K562 (cell line): ENCODE measurements at regions not wholly inside any gene's neighbourhood (a gene's known extent, or its start where the extent isn't known, plus 50 kb on each side); places are given as distances from the start of the nearest gene placed in this dataset.

ENCODE experiments used
- ATAC-seq: fragments of 200-7000 bp; cut with Tn5 transposase; 3 replicates; pipeline ENCODE4 v1.9.1; 2020; ENCODE audit warnings: moderate library complexity
- BruUV-seq: library from RNA; stranded (reverse); fragments of 400-500 nt; replicated peaks from 2 replicates; lab custom pipeline; 2021; lab: Mats Ljungman, UMichigan
- CTCF ChIA-PET: fragments of 300-600 bp; formaldehyde crosslinking; extraction: SDS; loops from one replicate; lab custom pipeline; 2021; ENCODE audit warnings: low intra/inter-chr PET ratio; lab: Yijun Ruan, JAX
- POLR2A ChIA-PET: fragments of 300-600, 350-650 bp; sonication (Branson Sonifier 250); formaldehyde crosslinking; extraction: SDS; loops from one replicate; lab custom pipeline; 2021; ENCODE audit warnings: antibody characterized with exemption, inconsistent platforms; lab: Yijun Ruan, JAX
- DNase-seq, 4 experiments: peaks; one replicate each; pipeline versions ENCODE4 v3.0.0 to v3.0.0-alpha.2; 2011 to 2018; ENCODE audit warnings: low spot score in 3 of 4, mixed read lengths in 3 of 4; ENCODE audit errors: extremely low read depth in 1 of 4
- FAIRE-seq: peaks from 2 replicates; lab custom pipeline; 2011; peaks lifted over from hg19 to GRCh38; lab: Jason Lieb, UNC
- H2AFZ ChIP-seq: 2 replicates; pipeline ENCODE4 v1.6.0; 2011; ENCODE audit warnings: low read depth, low read length, control low read depth, inconsistent platforms
- H3K27ac ChIP-seq: fragments of 200-600 bp; 3 replicates; pipeline ENCODE4 v1.8.0; 2011; ENCODE audit warnings: low read depth, mild to moderate bottlenecking, control low read depth, inconsistent platforms, low read length, moderate library complexity, mixed read lengths; ENCODE audit errors: extremely low read depth
- H3K27me3 ChIP-seq, 2 experiments: fragments of 300-600 bp in 1 of 2; 2 replicates in 1 of 2; 3 replicates in 1 of 2; pipeline versions ENCODE4 v1.6.0 to v1.8.0; 2011; ENCODE audit warnings: inconsistent platforms in 2 of 2, low read length in 2 of 2, mild to moderate bottlenecking in 1 of 2, mixed read lengths in 1 of 2, moderate library complexity in 1 of 2; ENCODE audit not compliant: control insufficient read depth in 2 of 2, insufficient read depth in 2 of 2
- H3K36me3 ChIP-seq: fragments of 300-600 bp; 3 replicates; pipeline ENCODE4 v1.8.0; 2011; ENCODE audit warnings: mild to moderate bottlenecking, low read length, inconsistent platforms; ENCODE audit not compliant: control insufficient read depth, insufficient read depth
- H3K4me1 ChIP-seq, 2 experiments: fragments of 200-600 bp in 1 of 2; replicated peaks in 1 of 2; 2 replicates in 1 of 2; 3 replicates in 1 of 2; pipeline versions ENCODE4 v1.5.1 to v1.8.0; 2011; ENCODE audit warnings: inconsistent platforms in 2 of 2, low read length in 2 of 2, mild to moderate bottlenecking in 1 of 2, mixed read lengths in 1 of 2, moderate library complexity in 1 of 2; ENCODE audit not compliant: control insufficient read depth in 2 of 2, insufficient read depth in 2 of 2
- H3K4me2 ChIP-seq: 2 replicates; pipeline ENCODE4 v1.6.1; 2011; ENCODE audit warnings: low read length, control low read depth, inconsistent platforms, mixed read lengths; ENCODE audit not compliant: insufficient read depth
- H3K4me3 ChIP-seq: fragments of 200-600 bp; sonication (generic), shearing (Covaris generic); 2 replicates; pipeline ENCODE4 v1.5.1; 2016; ENCODE audit warnings: control low read depth, inconsistent platforms
- H3K79me2 ChIP-seq: fragments of 200-600 bp; 3 replicates; pipeline ENCODE4 v1.8.0; 2011; ENCODE audit warnings: low read length, inconsistent platforms; ENCODE audit not compliant: control insufficient read depth, insufficient read depth
- H3K9ac ChIP-seq, 2 experiments: 2 replicates each; pipeline versions ENCODE4 v1.6.0 to v1.6.1; 2011; ENCODE audit warnings: low read depth in 2 of 2, low read length in 2 of 2, control low read depth in 1 of 2, inconsistent platforms in 1 of 2, mild to moderate bottlenecking in 1 of 2, mixed read lengths in 1 of 2; ENCODE audit not compliant: insufficient read depth in 1 of 2
- H3K9me1 ChIP-seq: one replicate; pipeline ENCODE4 v1.6.0; 2011; ENCODE audit warnings: inconsistent platforms, mild to moderate bottlenecking, low read length, moderate library complexity; ENCODE audit not compliant: control insufficient read depth, insufficient read depth
- H3K9me3 ChIP-seq: replicated peaks from 2 replicates; pipeline ENCODE4 v1.5.1; 2011; ENCODE audit warnings: low read depth, low read length, inconsistent platforms; ENCODE audit not compliant: control insufficient read depth, insufficient read depth
- H4K20me1 ChIP-seq: replicated peaks from 2 replicates; pipeline ENCODE4 v1.6.1; 2011; ENCODE audit warnings: low read length, inconsistent platforms, mixed read lengths; ENCODE audit not compliant: control insufficient read depth, insufficient read depth
- ATF1 ChIP-seq, 2 experiments: fragments of 450-650 bp in 1 of 2; IDR thresholded peaks; 2 replicates each; pipeline ENCODE4 v1.6.1; 2016; ENCODE audit warnings: missing compliant biosample characterization in 1 of 2, missing genetic modification characterization in 1 of 2
- BMI1 ChIP-seq: fragments of 150-350 bp; IDR thresholded peaks from 2 replicates; pipeline ENCODE4 v1.6.1; 2014; ENCODE audit warnings: low read length
- CHCHD3 ChIP-seq: fragments of 250-450 bp; sonication (Bioruptor Pico); IDR thresholded peaks from 2 replicates; pipeline ENCODE4 v2.1.2; 2022; ENCODE audit warnings: mild to moderate bottlenecking
- FOXM1 ChIP-seq, 2 experiments: fragments of 450-650 bp in 1 of 2; sonication (generic) in 1 of 2; formaldehyde crosslinking in 1 of 2; IDR thresholded peaks; 2 replicates each; pipeline versions ENCODE4 v1.6.1 to v1.9.0; 2017 to 2022; ENCODE audit warnings: low read depth in 2 of 2, mild to moderate bottlenecking in 2 of 2, missing genetic modification reagents in 1 of 2, moderate library complexity in 1 of 2
- ILF3 ChIP-seq: fragments of 450-650 bp; IDR thresholded peaks from 2 replicates; pipeline ENCODE4 v1.6.1; 2018; ENCODE audit warnings: antibody characterized with exemption, mild to moderate bottlenecking, moderate library complexity, borderline replicate concordance
- LARP7 ChIP-seq: fragments of 450-650 bp; IDR thresholded peaks from 2 replicates; pipeline ENCODE4 v1.6.1; 2016
- LEF1 ChIP-seq: fragments of 450-650 bp; IDR thresholded peaks from 2 replicates; pipeline ENCODE4 v1.6.1; 2016; ENCODE audit warnings: mild to moderate bottlenecking
- MAFG ChIP-seq: fragments of 450-650 bp; conservative IDR thresholded peaks from 2 replicates; pipeline ENCODE4 v1.6.1; 2016; ENCODE audit warnings: missing genetic modification characterization, missing compliant biosample characterization
- NELFE ChIP-seq: IDR thresholded peaks from 2 replicates; pipeline ENCODE4 v1.6.1; 2011; ENCODE audit warnings: mild to moderate bottlenecking; ENCODE audit not compliant: insufficient read depth, insufficient read length
- POLR2B ChIP-seq: fragments of 450-650 bp; IDR thresholded peaks from 2 replicates; pipeline ENCODE4 v1.6.1; 2018; ENCODE audit warnings: low read depth; ENCODE audit not compliant: partially characterized antibody
- RBM22 ChIP-seq: fragments of 200-400 bp; formaldehyde crosslinking; IDR thresholded peaks from 2 replicates; pipeline ENCODE4 v1.6.1; 2018; ENCODE audit warnings: low read length, low read depth; ENCODE audit not compliant: poor library complexity, severe bottlenecking
- SMARCB1 ChIP-seq: IDR thresholded peaks from 2 replicates; pipeline ENCODE4 v1.6.1; 2011; ENCODE audit warnings: improper control_type of control experiment, low read depth; ENCODE audit not compliant: insufficient read length
- ZFPM2 ChIP-seq: fragments of 250-450 bp; sonication (Bioruptor Pico); IDR thresholded peaks from 2 replicates; pipeline ENCODE4 v1.5.1; 2022; ENCODE audit warnings: mild to moderate bottlenecking
- WGBS: fragments of 100-300 bp; shearing (Covaris generic); methylation state at CpG from one replicate; pipeline ENCODE4 v1.1.6; 2016; ENCODE audit warnings: low coverage, mixed read lengths; ENCODE audit not compliant: insufficient coverage; ENCODE audit errors: missing lambda C conversion rate; 5-methylcytosine and 5-hydroxymethylcytosine counted together
- in situ Hi-C: fragments of 300-500 bp; cut with MboI; formaldehyde crosslinking; loops from 4 replicates; pipeline ENCODE4 v1.15.0; 2018; ENCODE audit warnings: inconsistent platforms, mixed read lengths
- intact Hi-C: fragments of 100-400 bp; cut with micrococcal nuclease; formaldehyde crosslinking; loops from 2 replicates; pipeline ENCODE4 v1.14.2; 2022
- TF ChIP-seq, protein P1 (sequence below), 2 experiments: fragments of 450-650 bp in 1 of 2; IDR thresholded peaks; 2 replicates each; pipeline ENCODE4 v1.6.1; 2011 to 2017; ENCODE audit warnings: low read depth in 2 of 2, antibody characterized with exemption in 1 of 2, borderline replicate concordance in 1 of 2, low read length in 1 of 2, mild to moderate bottlenecking in 1 of 2, mixed read lengths in 1 of 2; ENCODE audit not compliant: control insufficient read depth in 1 of 2
- TF ChIP-seq, protein P2 (sequence below): fragments of 250-450 bp; sonication (Bioruptor Pico); IDR thresholded peaks from 2 replicates; pipeline ENCODE4 v1.8.0; 2022; ENCODE audit warnings: moderate library complexity, mild to moderate bottlenecking, inconsistent platforms

DNA sequence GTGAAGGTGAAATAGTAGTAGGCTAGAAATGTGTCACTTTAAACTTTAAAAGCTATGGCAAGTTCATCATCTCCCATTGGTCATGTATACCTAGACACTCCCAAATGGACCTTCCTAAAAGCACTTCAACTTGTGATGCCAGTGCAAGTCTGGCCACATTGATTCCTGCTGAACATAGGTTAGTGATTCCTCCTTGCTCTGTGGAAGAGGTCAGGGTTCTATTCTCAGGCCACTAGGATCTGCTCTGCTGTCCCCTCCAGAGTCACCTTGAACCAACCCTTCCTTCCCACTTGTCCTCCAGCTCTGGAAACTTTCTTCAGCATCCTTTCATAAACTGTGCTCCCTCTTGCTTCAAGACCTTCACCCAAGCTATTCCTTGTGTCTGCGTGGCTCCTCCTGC is 301.7 kb downstream of the RPLP1 start:
- no TSS peak for BruUV-seq
- ATAC-seq (no peak), DNase-seq (no peak), FAIRE-seq (no peak)
- H3K9ac ChIP-seq, result no peak overlapping the region
- 0% methylated on average over 1 of the region's 1 CpG for WGBS
- no peaks in the 10 kb centered on the region for H3K9me1 ChIP-seq
- POLR2A ChIA-PET, result no interaction called here
- CTCF ChIA-PET, result no interaction called here
- intact Hi-C loops, result no loop called here
- no peaks in the 10 kb centered on the region for H3K9me3 ChIP-seq
- TF ChIP-seq BMI1, result no peak
- TF ChIP-seq ILF3, result no peak
- TF ChIP-seq ZFPM2 (CRISPR knock-in tag), result no peak
- no peak for TF ChIP-seq RBM22
- no peak for TF ChIP-seq LEF1
- TF ChIP-seq NELFE, result no peak
- no peak for TF ChIP-seq LARP7
- TF ChIP-seq CHCHD3 (CRISPR knock-in tag), result no peak
- TF ChIP-seq MAFG, result no peak
- no peak for TF ChIP-seq FOXM1 (IDR thresholded peaks at IDR 0.05; ENCODE audit: low read depth)
- no peak for TF ChIP-seq FOXM1 (CRISPR knock-in tag; IDR thresholded peaks at IDR 0.05; ENCODE audit: low read depth)
- no peak for TF ChIP-seq SMARCB1
- TF ChIP-seq, protein P1, sequence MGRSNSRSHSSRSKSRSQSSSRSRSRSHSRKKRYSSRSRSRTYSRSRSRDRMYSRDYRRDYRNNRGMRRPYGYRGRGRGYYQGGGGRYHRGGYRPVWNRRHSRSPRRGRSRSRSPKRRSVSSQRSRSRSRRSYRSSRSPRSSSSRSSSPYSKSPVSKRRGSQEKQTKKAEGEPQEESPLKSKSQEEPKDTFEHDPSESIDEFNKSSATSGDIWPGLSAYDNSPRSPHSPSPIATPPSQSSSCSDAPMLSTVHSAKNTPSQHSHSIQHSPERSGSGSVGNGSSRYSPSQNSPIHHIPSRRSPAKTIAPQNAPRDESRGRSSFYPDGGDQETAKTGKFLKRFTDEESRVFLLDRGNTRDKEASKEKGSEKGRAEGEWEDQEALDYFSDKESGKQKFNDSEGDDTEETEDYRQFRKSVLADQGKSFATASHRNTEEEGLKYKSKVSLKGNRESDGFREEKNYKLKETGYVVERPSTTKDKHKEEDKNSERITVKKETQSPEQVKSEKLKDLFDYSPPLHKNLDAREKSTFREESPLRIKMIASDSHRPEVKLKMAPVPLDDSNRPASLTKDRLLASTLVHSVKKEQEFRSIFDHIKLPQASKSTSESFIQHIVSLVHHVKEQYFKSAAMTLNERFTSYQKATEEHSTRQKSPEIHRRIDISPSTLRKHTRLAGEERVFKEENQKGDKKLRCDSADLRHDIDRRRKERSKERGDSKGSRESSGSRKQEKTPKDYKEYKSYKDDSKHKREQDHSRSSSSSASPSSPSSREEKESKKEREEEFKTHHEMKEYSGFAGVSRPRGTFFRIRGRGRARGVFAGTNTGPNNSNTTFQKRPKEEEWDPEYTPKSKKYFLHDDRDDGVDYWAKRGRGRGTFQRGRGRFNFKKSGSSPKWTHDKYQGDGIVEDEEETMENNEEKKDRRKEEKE (IDR thresholded peaks at IDR 0.05; ENCODE audit: borderline replicate concordance in 1 of 2, control insufficient read depth in 1 of 2, low read depth in 2 of 2, low read length in 1 of 2), result no peak
- no peak for TF ChIP-seq ATF1 (CRISPR knock-in tag; IDR thresholded peaks at IDR 0.05)
- TF ChIP-seq ATF1 (tag; IDR thresholded peaks at IDR 0.05), result no peak
- TF ChIP-seq, protein P2, sequence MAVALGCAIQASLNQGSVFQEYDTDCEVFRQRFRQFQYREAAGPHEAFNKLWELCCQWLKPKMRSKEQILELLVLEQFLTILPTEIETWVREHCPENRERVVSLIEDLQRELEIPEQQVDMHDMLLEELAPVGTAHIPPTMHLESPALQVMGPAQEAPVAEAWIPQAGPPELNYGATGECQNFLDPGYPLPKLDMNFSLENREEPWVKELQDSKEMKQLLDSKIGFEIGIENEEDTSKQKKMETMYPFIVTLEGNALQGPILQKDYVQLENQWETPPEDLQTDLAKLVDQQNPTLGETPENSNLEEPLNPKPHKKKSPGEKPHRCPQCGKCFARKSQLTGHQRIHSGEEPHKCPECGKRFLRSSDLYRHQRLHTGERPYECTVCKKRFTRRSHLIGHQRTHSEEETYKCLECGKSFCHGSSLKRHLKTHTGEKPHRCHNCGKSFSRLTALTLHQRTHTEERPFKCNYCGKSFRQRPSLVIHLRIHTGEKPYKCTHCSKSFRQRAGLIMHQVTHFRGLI (CRISPR knock-in tag), result no peak
- TF ChIP-seq POLR2B, result no peak
- no peak overlapping the region for H3K4me2 ChIP-seq
- no peaks in the 10 kb centered on the region for H3K4me1 ChIP-seq
- H3K79me2 ChIP-seq, result no peaks in the 10 kb centered on the region
- no peaks in the 10 kb centered on the region for H3K36me3 ChIP-seq
- H4K20me1 ChIP-seq, result no peaks in the 10 kb centered on the region
- H3K4me3 ChIP-seq, result no peak overlapping the region
- no peak overlapping the region for H3K27ac ChIP-seq
- no peak overlapping the region for H2AFZ ChIP-seq
- no peaks in the 10 kb centered on the region; a peak in 1 of 5 replicates for H3K27me3 ChIP-seq
- in situ Hi-C loops, result no loop called here
